HG02884 (cell line): ENCODE measurements at regions not wholly inside any gene's neighbourhood (a gene's known extent, or its start where the extent isn't known, plus 50 kb on each side); places are given as distances from the start of the nearest gene placed in this dataset.

ENCODE experiments used
- ATAC-seq: cut with Tn5 transposase; IDR thresholded peaks from one replicate; pipeline ENCODE4 v1.9.1; 2021; ENCODE audit warnings: mild to moderate bottlenecking, moderate library complexity; ENCODE audit not compliant: unreplicated experiment

DNA sequence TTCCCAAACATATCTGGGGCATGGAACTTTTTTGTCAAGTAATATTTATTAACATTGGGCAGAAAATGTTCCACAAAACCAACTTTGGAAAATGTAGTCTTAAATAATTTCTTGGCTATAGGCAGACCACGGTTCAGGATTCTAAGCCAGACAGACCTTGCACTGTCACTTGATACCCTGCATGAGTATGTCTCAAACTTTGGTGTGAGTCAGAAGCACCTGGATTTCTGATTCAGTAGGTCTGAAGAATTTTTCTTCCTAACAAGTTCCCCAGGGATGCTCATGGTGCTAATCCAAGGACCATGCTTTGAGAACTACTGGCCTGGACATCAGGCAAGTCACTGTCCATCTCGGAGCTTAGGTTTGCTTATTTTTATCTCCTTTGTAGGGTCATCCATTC lies 562.0 kb downstream of the PLPP3 start:
- no peak for ATAC-seq

DNA sequence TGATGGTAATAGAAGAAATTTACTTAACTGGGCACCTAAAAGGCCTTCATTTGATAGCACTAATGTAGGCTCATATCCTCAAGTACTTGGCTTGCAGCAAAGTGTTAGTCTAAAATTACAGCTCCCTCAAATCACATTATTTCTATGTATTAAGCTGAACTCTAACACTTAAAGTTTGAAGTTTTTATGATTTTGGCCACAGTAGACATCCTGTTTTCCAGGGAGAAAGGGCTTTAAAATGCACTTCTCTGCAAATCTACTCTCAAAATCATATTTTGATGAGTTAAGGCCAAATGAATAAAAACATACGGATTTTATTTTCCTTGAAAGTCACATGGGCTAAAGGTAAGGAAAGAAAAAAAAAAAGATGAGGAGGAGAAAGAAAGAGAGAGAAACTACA lies 575.5 kb downstream of the PLPP3 start:
- no peak for ATAC-seq

DNA sequence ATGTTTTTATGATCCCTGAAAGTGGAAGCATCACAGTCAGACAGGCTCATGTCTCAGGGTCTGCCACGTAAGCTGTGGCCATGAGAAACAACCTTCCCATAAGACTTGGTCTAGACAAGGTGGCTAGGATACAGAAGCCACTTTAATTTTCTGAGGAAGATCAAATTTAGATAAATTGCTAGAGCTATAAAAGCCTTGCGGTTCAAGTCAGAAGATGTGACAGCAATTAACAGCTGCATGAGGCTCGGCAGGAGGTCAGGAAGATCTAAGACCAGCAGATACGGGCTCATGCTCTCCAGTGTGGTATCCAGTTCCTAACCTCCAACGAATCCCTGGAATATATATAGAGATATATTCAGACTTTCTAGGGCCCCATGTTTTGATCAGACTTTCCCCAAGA lies 577.1 kb downstream of the PLPP3 start:
- ATAC-seq: no peak

DNA sequence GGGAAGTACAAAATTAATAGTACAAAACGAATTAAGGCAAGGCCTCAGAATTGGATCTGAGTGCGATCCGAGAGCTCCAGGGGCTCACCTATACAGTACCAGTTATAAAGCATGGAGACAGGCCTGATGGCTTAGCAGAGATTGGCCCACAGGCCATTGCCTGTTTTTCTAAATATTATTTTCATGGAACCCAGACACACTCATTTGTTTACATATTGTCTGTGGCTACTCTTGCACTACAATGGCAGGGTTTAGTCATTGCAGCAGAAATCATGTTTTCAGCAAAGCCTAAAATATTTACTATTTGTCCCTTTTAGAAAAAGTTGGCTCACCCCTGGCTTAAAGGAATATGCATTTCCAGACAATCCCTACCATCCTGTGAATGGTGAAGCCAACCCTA lies 578.9 kb downstream of the PLPP3 start:
- no peak for ATAC-seq

DNA sequence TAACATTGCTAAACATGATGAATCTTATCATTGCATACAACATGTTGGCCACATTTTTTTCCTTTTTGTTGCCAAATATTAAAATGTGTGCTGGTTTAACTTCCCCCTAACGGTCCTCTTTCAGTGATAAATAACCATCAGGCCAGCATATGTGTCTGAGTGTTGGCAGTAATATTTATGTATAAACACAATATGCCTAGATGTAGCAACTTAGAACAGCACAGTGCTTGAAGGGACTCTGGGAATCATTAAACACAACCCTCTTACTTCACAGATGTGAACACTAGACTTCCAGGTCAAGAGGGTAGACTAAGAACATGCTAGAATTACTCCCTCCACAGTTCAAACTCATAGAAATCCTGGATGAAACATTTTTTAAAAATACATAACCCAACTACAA lies 581.8 kb downstream of the PLPP3 start:
- ATAC-seq: no peak

DNA sequence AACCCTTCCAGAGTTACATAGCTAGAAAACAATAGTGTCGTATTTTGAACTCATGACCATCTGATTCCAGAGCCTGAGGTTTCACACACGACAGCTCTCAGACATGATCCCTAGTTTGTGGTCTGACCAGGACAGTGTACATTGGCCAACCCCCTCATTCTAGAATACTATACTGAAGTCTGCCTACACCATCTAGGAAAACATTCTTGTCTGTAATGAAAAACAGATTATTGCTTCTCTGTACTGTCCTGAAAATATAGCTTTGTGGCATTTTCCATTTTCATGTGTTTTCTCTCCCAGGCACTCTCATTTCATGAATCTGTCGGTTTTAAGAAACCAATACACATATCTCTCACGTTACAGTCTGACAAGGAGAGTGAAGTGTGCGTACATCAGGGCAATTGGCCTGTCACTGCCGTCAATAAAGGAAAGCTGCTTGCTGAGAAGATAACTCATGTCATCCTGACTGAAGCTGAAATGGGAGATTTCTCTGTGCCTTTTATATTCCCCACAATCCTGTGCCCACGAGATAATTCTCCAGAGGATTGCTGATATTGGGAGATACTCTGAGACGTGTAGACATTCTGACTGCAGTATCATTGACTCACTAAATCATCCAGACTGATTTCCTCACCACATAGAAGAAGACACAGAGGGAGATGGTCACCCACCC lies 585.6 kb downstream of the PLPP3 start:
- ATAC-seq: no peak

DNA sequence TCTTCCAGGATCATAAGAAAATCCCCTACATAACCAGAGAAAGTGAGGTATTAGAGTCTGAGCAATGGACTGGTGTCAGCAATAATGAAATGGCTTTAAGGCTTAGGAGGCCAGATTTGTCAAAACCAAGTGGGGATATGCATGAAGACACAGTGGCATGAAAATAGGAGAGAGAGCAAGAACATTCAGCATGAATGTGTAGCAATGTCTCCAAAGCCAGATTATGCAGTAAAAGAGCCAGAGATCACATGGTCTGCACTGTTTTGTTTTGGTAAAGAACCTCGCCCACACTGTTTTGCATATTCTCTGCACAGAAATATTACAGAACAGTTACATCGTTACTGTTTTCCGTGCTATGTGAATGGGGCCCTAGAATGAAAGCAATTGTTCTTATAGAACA lies 589.4 kb downstream of the PLPP3 start:
- no peak for ATAC-seq

DNA sequence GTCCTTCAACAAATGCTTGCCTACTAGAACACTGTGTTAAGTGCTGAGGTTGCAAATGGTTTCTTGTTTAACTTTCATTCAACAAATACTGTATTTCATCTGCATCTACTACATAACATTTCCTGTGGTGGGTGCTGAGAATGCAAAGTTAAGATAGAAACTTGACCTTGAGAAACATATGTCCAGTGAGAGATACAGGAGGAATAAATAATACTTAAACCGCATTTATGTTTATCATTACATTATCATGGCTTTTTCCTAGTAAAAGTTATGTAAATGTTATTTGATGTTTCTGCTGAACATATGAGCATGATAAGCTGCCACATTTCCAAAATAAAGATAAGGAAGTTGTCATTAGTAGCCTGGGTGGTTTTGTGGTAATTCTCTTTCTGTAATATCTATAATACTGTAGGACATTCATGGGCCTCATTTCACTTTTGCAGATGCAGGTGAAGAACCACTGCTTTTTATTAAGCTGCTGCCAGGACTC lies 590.4 kb downstream of the PLPP3 start:
- no peak for ATAC-seq

DNA sequence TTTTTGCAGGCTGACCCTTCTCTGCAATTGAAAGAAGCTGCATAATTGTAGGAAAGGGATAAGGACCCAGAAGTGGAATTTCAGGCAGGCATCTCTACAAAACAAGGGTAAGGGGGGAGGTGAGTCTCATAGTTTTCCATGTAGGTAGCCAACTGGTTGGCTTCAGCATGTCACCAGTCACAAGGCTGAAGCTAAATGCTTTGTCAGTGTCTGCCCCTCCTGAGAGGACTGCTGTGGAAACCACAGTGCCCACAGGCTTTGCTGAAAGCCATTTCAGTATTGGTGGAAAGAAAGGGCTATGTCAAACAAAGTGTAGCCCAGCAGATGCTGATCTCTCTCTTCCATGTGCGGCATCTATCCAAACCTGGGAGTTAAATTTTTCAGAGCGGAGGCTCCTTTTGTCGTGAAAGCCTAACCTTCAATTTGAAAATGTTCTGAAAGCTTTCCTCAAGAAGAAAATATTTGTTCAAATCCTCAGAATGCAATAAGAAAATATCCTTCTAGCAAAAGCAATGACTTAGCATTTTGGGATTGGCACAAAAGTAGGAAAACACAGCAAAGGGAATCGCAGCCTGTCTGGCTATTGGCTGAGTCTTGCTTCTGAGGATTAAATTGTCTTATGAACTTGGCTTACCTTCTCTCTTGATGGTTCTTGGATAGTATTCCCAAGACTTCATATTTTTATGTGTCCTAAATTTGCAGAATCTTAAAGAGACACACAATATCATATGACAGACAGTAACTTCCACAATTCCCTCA lies 591.7 kb downstream of the PLPP3 start:
- ATAC-seq: no peak

DNA sequence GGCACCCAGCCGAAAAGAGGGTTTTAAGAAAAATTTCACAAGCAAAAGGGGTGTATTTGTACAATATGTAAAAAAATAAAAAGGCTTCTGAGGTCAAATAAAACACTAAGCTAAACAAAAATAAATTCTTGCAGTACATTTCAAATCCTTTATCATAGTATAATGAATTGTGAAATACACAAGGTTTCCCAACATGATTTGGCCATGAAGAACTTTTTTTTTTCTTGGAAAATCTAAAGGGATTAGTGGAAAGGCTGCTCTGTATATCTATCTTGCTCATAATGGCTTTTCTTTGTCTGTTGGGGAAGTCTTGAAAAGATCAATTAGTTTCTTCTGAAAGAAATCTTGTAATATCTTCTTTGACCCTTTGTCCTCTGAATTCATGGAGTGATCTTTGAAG lies 593.4 kb downstream of the PLPP3 start:
- ATAC-seq: no peak

DNA sequence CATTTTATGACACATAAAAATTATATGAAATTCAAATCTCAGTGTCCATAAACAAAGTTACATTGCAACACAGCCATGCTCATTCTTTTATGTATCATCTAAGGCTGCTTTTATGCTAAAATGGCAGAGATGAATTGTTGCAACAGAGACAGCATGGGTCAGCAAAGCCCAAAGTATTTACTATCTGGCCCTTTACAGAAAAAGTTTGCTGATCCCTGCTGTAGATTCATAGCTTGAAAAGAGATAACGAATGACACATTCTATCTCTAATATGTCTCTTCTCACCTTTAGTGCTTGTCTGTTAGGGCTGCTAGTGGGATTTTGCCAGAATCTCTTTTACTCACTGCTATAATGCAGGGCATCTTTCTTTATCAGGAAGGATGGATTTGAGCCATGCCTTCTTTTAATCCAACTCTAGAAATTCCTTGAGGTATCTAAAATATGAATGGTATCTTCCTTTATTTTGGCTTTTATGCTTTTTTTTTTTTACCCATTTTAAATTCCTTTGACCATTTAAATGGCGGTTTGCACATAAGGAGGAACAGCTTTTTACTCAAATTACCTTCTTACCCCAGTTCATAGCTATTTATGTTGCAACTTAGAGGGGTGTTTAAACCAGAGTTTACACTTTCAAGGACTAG lies 598.2 kb downstream of the PLPP3 start:
- no peak for ATAC-seq

DNA sequence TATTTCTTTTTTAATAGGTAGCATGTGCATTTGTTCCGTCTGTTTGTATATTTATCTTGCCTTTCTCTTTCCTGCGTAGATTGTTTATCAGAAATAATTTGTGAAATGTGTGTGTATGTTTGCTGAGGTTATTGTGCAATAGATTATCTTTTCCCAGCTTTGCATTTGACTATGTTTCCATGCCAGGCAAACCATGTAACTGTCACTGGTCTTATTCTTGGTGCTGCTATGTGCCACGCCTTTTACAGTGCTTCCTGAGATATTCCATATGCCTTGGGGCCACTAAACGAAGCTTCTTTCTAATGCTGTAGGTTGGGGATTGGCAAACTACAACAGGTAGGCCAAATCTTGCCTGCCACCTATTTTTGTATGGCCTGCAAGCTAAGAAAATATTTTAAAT lies 598.8 kb downstream of the PLPP3 start:
- ATAC-seq: no peak

DNA sequence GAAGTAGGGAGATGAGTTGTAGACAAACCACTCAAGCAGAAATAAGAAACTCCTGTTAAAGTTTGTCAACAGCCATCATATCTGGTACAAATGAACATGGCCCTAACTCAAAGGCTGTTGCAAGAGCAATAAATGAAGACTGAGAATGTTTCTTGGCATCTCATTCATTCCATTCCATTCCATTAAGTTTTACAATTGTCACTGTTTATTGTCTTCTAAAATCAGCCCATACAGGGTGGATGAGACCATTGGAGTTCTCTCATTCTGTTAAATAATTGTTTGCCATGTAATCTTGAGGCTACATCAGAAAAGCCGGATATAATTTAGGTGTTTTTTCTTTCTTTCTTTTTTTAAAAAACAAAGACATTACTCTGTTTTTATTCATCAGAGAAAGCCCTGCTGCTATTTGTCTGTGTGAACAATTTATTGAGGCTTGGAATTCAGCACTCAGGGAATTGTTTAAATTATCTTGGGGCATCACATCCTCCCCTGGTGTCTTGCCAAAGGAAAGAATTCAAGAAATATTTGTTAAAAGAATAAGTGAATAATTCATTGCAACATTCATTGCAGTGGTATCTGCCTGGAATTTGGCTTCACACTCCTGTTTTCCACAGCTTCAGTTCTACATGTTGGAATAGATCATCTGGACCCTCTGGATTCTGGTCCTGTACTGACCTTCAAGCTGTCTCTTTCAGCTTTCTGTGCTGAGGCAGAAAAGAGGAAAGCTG lies 604.5 kb downstream of the PLPP3 start:
- ATAC-seq: no peak

DNA sequence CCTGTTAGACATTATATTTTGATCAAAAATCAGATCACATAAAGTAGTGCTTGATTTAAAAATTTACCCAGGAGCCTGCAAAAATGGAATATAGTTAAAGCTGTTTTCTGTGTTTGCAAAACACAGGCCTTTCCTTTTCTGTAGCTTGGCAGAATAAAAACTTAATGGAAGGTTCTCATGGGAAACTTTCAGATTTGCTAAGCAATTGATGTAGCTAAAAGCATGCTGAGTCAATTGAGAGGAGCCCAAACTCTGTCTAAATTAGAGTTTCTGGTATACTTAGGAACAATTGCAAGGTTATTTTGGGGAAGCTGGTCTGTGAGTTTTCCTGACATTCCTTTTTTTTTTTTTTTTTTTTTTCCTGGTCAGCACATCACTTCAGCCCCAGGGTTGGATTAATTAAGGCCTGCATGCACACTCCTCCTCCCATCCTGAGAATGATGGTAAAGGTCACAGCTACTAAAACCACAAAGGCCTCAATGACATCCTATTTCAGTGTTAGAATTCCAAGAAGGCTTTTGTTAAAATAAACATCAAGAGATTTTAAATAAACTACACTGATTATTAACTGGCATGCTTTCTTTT lies 608.7 kb downstream of the PLPP3 start:
- no peak for ATAC-seq

DNA sequence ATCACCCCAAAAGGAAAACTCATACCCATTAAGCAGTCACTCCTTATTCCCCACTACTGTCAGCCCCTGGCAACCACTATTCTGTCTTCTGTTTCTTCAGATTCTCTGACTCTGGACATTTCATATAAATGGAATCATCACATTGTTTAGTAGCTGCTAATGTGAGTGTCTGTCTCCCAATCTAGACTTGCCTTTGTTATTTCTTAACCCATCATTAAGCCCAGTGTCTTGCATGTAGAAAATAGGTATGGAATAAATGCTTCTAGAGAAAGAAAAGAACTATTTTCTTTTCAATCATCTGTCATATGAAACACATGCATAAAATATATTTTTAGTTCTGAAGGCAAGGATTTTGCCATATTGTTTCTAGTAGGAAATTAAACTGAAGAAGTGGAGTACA lies 610.0 kb downstream of the PLPP3 start:
- no peak for ATAC-seq

DNA sequence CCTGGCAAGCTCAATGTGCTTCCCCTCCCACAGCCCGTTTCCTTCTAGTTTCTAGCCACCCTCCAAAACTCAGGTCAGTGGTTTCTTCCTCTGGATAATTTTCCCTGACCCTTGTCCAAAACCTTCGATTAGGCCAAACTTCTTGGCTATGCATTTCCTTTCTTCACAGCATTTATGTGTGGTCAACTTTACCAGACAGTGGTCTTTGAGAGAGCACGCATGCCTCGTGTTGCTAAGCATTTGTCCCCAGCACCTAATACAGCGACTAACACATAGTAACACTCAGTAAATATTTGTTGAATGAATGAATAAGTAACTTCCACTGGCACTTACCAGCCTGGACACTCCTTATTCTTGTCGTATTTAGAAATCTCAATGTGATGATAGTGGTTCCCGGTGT lies 610.7 kb downstream of the PLPP3 start:
- ATAC-seq: no peak

DNA sequence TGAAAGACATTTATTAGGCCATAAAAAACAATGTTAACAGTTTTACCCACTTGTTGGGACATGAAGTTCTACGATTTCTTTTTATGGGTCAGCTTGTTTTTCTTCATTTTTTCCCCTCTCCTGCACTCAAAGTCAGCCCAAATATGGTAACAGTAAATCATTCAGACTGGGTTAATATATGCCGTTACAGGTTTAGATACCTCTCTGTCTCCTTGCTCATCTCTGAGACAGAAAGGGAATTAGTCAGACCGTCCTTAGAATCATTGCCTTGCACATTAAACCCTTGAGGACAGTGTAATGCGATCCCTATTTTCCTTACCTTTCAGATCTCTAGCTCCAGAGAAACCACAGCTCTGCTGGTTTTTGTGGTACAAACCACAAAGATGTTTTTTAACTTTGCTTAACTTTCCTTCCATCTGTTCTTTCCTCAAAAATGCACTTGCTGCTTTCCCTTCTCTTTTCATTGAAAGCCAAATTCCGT lies 613.3 kb downstream of the PLPP3 start:
- ATAC-seq: no peak

DNA sequence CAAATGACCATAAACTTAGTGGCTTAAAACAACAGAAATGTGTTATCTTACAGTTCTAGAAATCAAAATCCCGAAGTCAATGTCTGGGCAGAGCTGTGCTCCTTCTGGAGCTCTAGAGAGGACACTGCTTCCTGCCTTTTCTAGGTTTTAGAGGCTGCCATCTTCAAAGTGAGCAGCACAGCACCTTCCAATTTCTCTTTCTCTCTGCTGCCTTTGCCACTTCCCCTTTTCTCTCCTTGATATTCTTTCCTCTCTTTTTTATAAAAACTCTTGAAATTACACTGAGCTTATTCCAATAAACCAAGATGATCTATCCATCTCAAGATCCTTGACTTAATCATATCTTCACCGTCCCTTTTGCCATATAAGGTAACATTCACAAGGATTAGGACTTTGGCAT lies 616.9 kb downstream of the PLPP3 start:
- ATAC-seq: no peak

DNA sequence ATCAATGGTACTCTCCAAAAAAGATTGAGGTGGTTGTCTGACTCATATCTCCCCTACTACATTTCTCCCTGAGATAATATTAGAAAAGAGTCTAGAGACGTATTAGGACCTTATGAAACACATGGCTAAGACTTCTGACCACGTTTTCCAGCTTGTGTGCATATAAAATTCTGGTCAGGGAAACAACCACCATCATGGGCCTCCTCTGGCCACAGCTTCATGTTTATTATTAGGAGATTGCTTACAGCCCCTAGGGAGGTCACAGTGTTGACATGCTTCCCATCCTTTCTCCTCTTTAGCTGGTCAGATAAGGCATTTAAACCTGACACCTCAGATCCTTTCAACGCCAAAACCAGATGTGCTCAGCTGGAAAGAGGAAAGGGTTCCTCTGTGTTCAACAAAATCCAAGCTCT lies 620.2 kb downstream of the PLPP3 start:
- no peak for ATAC-seq

DNA sequence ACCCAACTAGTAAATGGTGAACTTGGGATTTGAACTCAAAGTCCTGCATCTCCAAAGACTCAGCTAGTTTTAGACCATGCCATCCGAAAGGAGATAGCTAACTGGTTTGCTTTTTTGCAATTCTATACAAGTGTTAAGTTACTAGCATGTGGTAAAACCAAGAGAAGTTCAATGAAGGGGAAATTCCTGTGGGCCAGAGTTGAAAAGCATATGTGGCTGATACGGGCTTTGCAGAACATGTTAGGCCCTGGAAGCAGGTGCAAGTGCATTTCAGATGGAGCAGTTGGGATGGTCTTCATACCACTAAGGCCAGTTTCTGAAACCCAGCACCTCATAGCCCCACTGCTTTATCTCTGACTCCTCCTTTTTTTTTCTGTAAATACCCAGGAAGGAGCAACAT lies 620.9 kb downstream of the PLPP3 start:
- ATAC-seq: no peak

DNA sequence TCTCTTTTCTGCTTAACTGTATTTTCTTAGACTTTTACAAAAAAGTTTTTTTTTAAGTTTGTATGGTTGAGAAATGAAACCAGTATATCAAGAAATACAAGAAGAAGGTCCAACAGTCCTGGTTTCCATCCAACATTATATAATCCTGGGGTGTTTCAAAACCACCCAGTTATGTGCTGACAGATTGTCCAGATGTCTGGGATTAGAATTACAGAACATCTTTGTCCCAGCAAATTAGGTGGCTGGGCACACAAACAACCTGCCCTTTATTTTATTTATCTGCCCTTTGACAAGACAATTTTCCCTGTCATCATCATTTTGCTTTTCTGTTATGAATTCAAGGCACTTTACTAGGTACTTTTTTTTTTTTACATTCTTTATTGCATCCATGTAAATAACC lies 622.1 kb downstream of the PLPP3 start:
- ATAC-seq: no peak
